ENCODE measurements at regions not wholly inside any gene's neighbourhood (a gene's known extent, or its start where the extent isn't known, plus 50 kb on each side); places are given as distances from the start of the nearest gene placed in this dataset.

GRCh38 chr10:28434063-28434462 lies 98.9 kb upstream of the WAC start:
- intact Hi-C loops (cut with DNase I; ENCODE audit: low total_unique reads) = no loop called here
- Histone ChIP-seq H3K4me3 (no peak overlapping the region), H3K27me3 (no peaks in the 10 kb centered on the region), H3K36me3 (no peaks in the 10 kb centered on the region), H3K4me1 (no peaks in the 10 kb centered on the region), H3K27ac (no peak overlapping the region), H3K9me3 (no peaks in the 10 kb centered on the region)
- TF ChIP-seq POLR2A (IDR thresholded peaks at IDR 0.05) (no peak), CTCF (IDR thresholded peaks at IDR 0.05) (no peak), POLR2AphosphoS5 (IDR thresholded peaks at IDR 0.05) (no peak)
- DNase-seq (ENCODE audit: low spot score in 2 of 2) = no peak

GRCh38 chr10:28442403-28442802 lies 90.5 kb upstream of the WAC start:
- no peak overlapping the region for H3K27ac ChIP-seq
- TF ChIP-seq CTCF (IDR thresholded peaks at IDR 0.05) = no peak
- TF ChIP-seq POLR2A (IDR thresholded peaks at IDR 0.05) = no peak
- no peak for TF ChIP-seq POLR2AphosphoS5 (IDR thresholded peaks at IDR 0.05)
- intact Hi-C loops (cut with DNase I; ENCODE audit: low total_unique reads) = no loop called here
- no peak for DNase-seq (ENCODE audit: low spot score in 2 of 2)
- no peaks in the 10 kb centered on the region for H3K4me1 ChIP-seq
- H3K36me3 ChIP-seq = no peaks in the 10 kb centered on the region
- no peaks in the 10 kb centered on the region for H3K9me3 ChIP-seq
- H3K4me3 ChIP-seq = no peak overlapping the region
- H3K27me3 ChIP-seq = no peaks in the 10 kb centered on the region

- intact Hi-C loops (cut with DNase I; ENCODE audit: low total_unique reads) = no loop called here
- Histone ChIP-seq H3K4me3 (no peak overlapping the region), H3K36me3 (no peaks in the 10 kb centered on the region), H3K9me3 (no peaks in the 10 kb centered on the region), H3K4me1 (no peaks in the 10 kb centered on the region), H3K27me3 (no peaks in the 10 kb centered on the region), H3K27ac (no peak overlapping the region)
- no peak for DNase-seq (ENCODE audit: low spot score in 2 of 2)
- TF ChIP-seq POLR2AphosphoS5 (IDR thresholded peaks at IDR 0.05) (no peak), POLR2A (IDR thresholded peaks at IDR 0.05) (no peak), CTCF (IDR thresholded peaks at IDR 0.05) (no peak)
Measured at GRCh38 chr10:28444031-28444430, 88.9 kb upstream of the WAC start.

- Histone ChIP-seq H3K27me3 (no peaks in the 10 kb centered on the region), H3K4me1 (no peaks in the 10 kb centered on the region), H3K9me3 (no peaks in the 10 kb centered on the region), H3K36me3 (no peaks in the 10 kb centered on the region), H3K27ac (no peak overlapping the region), H3K4me3 (no peak overlapping the region)
- TF ChIP-seq CTCF (IDR thresholded peaks at IDR 0.05) (no peak), POLR2A (IDR thresholded peaks at IDR 0.05) (no peak), POLR2AphosphoS5 (IDR thresholded peaks at IDR 0.05) (no peak)
- no peak for DNase-seq (ENCODE audit: low spot score in 2 of 2)
- intact Hi-C loops (cut with DNase I; ENCODE audit: low total_unique reads) = no loop called here
Measured at GRCh38 chr10:28445516-28445915, 87.4 kb upstream of the WAC start.

GRCh38 chr10:28449382-28449781 lies 83.5 kb upstream of the WAC start:
- no peak for TF ChIP-seq POLR2AphosphoS5 (IDR thresholded peaks at IDR 0.05)
- intact Hi-C loops (cut with DNase I; ENCODE audit: low total_unique reads) = no loop called here

GRCh38 chr10:28449926-28450325 lies 83.0 kb upstream of the WAC start:
- no peaks in the 10 kb centered on the region for H3K4me1 ChIP-seq
- H3K27me3 ChIP-seq = no peaks in the 10 kb centered on the region
- H3K9me3 ChIP-seq = no peaks in the 10 kb centered on the region
- H3K36me3 ChIP-seq = no peaks in the 10 kb centered on the region
- intact Hi-C loops (cut with DNase I; ENCODE audit: low total_unique reads) = no loop called here
- no peak overlapping the region for H3K4me3 ChIP-seq
- H3K27ac ChIP-seq = no peak overlapping the region
- TF ChIP-seq POLR2A (IDR thresholded peaks at IDR 0.05) = no peak
- TF ChIP-seq CTCF (IDR thresholded peaks at IDR 0.05) = no peak
- no peak for TF ChIP-seq POLR2AphosphoS5 (IDR thresholded peaks at IDR 0.05)
- no peak for DNase-seq (ENCODE audit: low spot score in 2 of 2)

More at GRCh38 chr10:28449382-28449781, 83.5 kb upstream of the WAC start:
- Histone ChIP-seq H3K4me3 (no peak overlapping the region), H3K9me3 (no peaks in the 10 kb centered on the region), H3K4me1 (no peaks in the 10 kb centered on the region), H3K36me3 (no peaks in the 10 kb centered on the region), H3K27ac (no peak overlapping the region), H3K27me3 (no peaks in the 10 kb centered on the region)
- DNase-seq (ENCODE audit: low spot score in 2 of 2) = no peak
